IgD-negative memory B cell (primary cell): ENCODE measurements at regions not wholly inside any gene's neighbourhood (a gene's known extent, or its start where the extent isn't known, plus 50 kb on each side); places are given as distances from the start of the nearest gene placed in this dataset.
"Not testable (repeated sequence)": the region's sequence is repeated elsewhere in the genome, so short reads cannot be mapped to it uniquely, and the experiment has no call there.

ENCODE experiments used
- H3K27ac Mint-ChIP-seq, 3 donors: one replicate each; pipeline ENCODE4 v1.8.0; 2020 to 2022; ENCODE audit warnings: mild to moderate bottlenecking in 3 of 3, mixed read lengths in 3 of 3, moderate library complexity in 1 of 3
- H3K27me3 Mint-ChIP-seq: one replicate; pipeline ENCODE4 v1.8.0; 2021; ENCODE audit warnings: mixed read lengths
- H3K36me3 Mint-ChIP-seq: one replicate; pipeline ENCODE4 v1.8.0; 2020; ENCODE audit warnings: mild to moderate bottlenecking, mixed read lengths
- H3K4me1 Mint-ChIP-seq, 3 donors: one replicate each; pipeline ENCODE4 v1.8.0; 2020 to 2022; ENCODE audit warnings: mixed read lengths in 3 of 3, mild to moderate bottlenecking in 1 of 3
- H3K4me3 Mint-ChIP-seq, 4 donors: one replicate each; pipeline ENCODE4 v1.8.0; 2020 to 2022; ENCODE audit warnings: mild to moderate bottlenecking in 4 of 4, mixed read lengths in 4 of 4, moderate library complexity in 3 of 4
- H3K9me3 Mint-ChIP-seq, 3 donors: one replicate each; pipeline ENCODE4 v1.8.0; 2020 to 2021; ENCODE audit warnings: mixed read lengths in 3 of 3, mild to moderate bottlenecking in 1 of 3

GRCh38 chr15:58363673-58364072 lies 68.1 kb upstream of the LIPC start:
- H3K4me3 Mint-ChIP-seq, H3K9me3 Mint-ChIP-seq, H3K27ac Mint-ChIP-seq, H3K4me1 Mint-ChIP-seq, H3K36me3 Mint-ChIP-seq: not testable (repeated sequence)
- peaks cover 26% of the 10 kb centered on the region for H3K27me3 Mint-ChIP-seq

- peaks cover 24% of the 10 kb centered on the region for H3K27me3 Mint-ChIP-seq
- H3K4me1 Mint-ChIP-seq, H3K27ac Mint-ChIP-seq, H3K4me3 Mint-ChIP-seq, H3K9me3 Mint-ChIP-seq, H3K36me3 Mint-ChIP-seq: not testable (repeated sequence)
Observed at GRCh38 chr15:58365098-58365497, 66.7 kb upstream of the LIPC start.

DNA sequence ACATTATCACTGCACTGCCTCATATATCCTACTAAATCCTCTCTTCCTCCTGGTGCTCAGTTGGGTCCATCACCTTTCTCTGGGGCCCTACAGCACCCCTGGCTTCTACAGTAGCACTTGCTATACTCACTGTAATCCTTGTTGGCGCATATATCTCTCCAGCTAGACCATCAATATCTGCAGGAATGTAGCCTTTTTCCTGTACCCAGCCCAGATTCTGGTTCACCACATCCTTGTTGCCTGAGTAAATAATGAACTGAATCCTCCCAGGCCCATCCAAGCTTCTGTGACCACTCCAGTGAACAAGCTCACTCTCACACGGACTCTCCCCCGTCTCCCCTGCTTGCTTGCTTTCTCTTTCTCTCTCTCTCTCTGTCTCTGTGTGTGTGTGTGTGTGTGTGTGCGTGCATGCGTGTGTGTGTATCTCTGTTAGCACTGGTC lies 62.5 kb upstream of the LIPC start:
- peaks cover 4% of the 10 kb centered on the region for H3K27me3 Mint-ChIP-seq
- H3K9me3 Mint-ChIP-seq: peaks cover 0 to 12% (median 8%) of the 10 kb centered on the region in 3 donors
- peak overlapping the region in 1 of 4 donors; percentile 85 for H3K4me3 Mint-ChIP-seq
- peaks cover 0 to 2% (median 0%) of the 10 kb centered on the region in 3 donors for H3K4me1 Mint-ChIP-seq
- peaks cover 2% of the 10 kb centered on the region for H3K36me3 Mint-ChIP-seq
- peak overlapping the region in 1 of 3 donors; percentile 36 for H3K27ac Mint-ChIP-seq

- no peak overlapping the region for H3K4me3 Mint-ChIP-seq
- peaks cover 0 to 2% (median 0%) of the 10 kb centered on the region in 3 donors for H3K4me1 Mint-ChIP-seq
- H3K27ac Mint-ChIP-seq: peak overlapping the region in 1 of 3 donors; percentile 36
- peaks cover 2% of the 10 kb centered on the region for H3K36me3 Mint-ChIP-seq
- peaks cover 0 to 12% (median 8%) of the 10 kb centered on the region in 3 donors for H3K9me3 Mint-ChIP-seq
- peaks cover 3% of the 10 kb centered on the region for H3K27me3 Mint-ChIP-seq
Observed at GRCh38 chr15:58369956-58370355, 61.8 kb upstream of the LIPC start.

GRCh38 chr15:58374147-58374546 lies 57.6 kb upstream of the LIPC start:
- Mint-ChIP-seq H3K36me3 (no peaks in the 10 kb centered on the region), H3K27me3 (peaks cover 11% of the 10 kb centered on the region), H3K4me1 (peaks cover 0 to 2% (median 0%) of the 10 kb centered on the region in 3 donors), H3K9me3 (peaks cover 3 to 11% (median 11%) of the 10 kb centered on the region in 3 donors), H3K4me3 (no peak overlapping the region), H3K27ac (no peak overlapping the region)

DNA sequence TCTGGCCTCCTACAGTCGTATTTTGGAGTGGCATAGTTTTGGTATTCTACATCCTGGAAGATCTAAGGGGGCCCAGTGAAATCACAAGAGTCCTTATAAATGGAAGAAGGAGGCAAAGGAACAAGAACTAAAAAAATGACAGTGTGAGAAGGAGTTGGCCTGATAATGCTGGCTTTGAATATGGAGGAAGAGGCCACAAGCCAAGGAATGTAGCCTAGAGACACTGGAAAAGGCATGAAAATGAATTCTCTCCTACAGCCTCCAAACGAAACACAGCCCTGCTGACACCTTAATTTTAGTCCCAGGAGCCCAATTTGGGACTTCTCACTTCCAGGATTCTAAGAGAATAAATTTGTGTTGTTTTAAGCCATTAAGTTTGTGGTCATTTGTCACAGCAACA lies 54.6 kb upstream of the LIPC start:
- Mint-ChIP-seq H3K9me3 (peaks cover 3 to 10% (median 7%) of the 10 kb centered on the region in 3 donors), H3K36me3 (no peaks in the 10 kb centered on the region), H3K27ac (no peak overlapping the region), H3K4me3 (no peak overlapping the region), H3K27me3 (peaks cover 15% of the 10 kb centered on the region), H3K4me1 (no peaks in the 10 kb centered on the region)

DNA sequence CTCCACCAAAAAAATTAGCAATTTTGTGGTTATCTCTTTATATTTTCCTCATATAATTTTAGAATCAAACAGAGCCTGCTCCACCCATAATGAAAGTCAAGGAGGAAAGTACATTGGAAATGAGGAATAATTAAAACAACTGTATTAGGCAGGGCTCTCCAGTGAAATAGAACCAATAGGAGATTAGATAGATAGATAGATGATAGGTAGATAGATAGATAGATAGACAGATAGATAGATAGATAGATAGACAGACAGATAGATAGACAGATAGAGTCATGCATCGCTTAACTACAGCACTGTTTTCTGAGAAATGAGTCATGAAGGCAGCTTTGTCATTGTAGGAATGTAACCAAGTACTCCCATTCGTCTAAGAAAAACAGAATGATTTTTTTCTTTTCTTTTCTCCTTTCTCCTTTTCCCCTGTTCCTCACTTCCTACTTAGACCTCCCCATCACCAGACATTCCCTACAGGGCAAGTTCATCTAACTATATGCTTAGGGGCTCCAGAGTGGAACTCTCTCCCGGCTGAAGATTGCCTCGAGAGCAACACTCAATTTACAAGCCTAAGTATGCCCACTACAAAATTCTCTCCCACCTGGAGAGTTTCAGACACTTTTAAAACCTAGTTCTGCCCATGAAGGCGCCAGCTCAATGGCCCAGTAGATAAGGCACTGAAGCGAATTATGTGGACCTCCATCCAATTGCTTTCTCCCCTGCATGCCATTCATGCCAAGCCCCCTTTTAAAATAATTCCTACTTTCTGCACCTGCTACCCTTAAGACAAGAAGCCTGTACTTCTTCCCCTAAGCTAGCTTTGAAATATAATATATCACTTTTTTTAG lies 53.3 kb upstream of the LIPC start:
- Mint-ChIP-seq H3K4me3 (no peak overlapping the region), H3K9me3 (peaks cover 3 to 8% (median 4%) of the 10 kb centered on the region in 3 donors), H3K4me1 (no peaks in the 10 kb centered on the region), H3K36me3 (no peaks in the 10 kb centered on the region), H3K27me3 (peaks cover 15% of the 10 kb centered on the region), H3K27ac (no peak overlapping the region)

DNA sequence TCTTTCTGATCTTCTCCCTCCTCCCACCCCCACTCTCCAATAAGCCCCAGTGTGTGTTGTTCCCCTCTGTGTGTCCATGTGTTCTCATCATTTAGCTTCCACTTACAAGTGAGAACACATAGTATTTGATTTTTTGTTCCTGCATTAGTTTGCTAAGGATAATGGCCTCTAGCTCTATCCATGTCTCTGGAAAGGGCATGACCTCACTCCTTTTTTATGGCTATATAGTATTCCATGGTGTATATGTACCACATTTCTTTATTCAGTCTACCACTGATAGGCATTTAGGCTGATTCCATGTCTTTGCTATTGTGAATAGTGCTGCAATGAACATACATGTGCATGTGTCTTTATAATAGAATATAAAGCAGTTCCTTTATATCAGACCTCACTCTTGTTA lies 52.3 kb upstream of the LIPC start:
- not testable (repeated sequence) for H3K9me3 Mint-ChIP-seq, H3K4me1 Mint-ChIP-seq, H3K36me3 Mint-ChIP-seq, H3K4me3 Mint-ChIP-seq, H3K27ac Mint-ChIP-seq
- H3K27me3 Mint-ChIP-seq: peaks cover 14% of the 10 kb centered on the region

GRCh38 chr15:58380280-58380945 lies 51.4 kb upstream of the LIPC start:
- Mint-ChIP-seq H3K27me3 (peaks cover 10% of the 10 kb centered on the region), H3K4me3 (no peak overlapping the region), H3K9me3 (peaks cover 3 to 8% (median 4%) of the 10 kb centered on the region in 3 donors), H3K4me1 (peaks cover 0 to 1% (median 0%) of the 10 kb centered on the region in 3 donors), H3K36me3 (no peaks in the 10 kb centered on the region), H3K27ac (no peak overlapping the region)

DNA sequence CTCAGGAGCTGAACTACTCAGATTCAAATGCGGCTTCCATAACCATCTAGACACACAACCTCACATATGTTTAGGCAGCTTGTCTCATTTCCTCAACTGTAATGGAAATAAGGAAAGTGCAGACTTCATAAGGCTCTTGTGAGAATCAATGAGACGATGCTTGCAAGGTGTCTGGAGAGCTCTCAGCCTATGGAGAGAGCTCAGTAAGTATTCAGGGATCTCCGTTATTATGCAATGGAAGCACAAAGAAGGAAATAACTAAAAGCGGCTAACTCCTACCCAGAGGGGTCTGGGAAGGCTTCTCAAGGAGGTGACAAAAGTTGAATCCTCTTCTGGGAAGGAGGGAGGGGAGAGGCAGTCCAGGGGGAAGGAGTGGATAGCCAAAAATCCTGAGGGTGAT lies 50.1 kb upstream of the LIPC start:
- no peak overlapping the region for H3K4me3 Mint-ChIP-seq

More for the DNA sequence above, 50.1 kb upstream of the LIPC start:
- Mint-ChIP-seq H3K9me3 (peaks cover 3 to 8% (median 4%) of the 10 kb centered on the region in 3 donors), H3K27ac (no peak overlapping the region), H3K27me3 (peaks cover 8% of the 10 kb centered on the region), H3K4me1 (peaks cover 0 to 1% (median 0%) of the 10 kb centered on the region in 3 donors), H3K36me3 (no peaks in the 10 kb centered on the region)
